ENCODE measurements at regions not wholly inside any gene's neighbourhood (a gene's known extent, or its start where the extent isn't known, plus 50 kb on each side); places are given as distances from the start of the nearest gene placed in this dataset.

GRCh38 chr20:36824142-36824940 is 50.8 kb upstream of the DSN1 start:
- DNase-seq (ENCODE audit: low spot score) (peak; percentile 45), FAIRE-seq (no peak)

GRCh38 chr20:36825385-36826104 is 50.4 kb upstream of the TLDC2 start:
- no peak for FAIRE-seq
- DNase-seq (ENCODE audit: low spot score): no peak
